H1 (cell line): ENCODE measurements at regions not wholly inside any gene's neighbourhood (a gene's known extent, or its start where the extent isn't known, plus 50 kb on each side); places are given as distances from the start of the nearest gene placed in this dataset.

Source experiments
- CTCF ChIA-PET: fragments of 300-600 bp; sonication (Branson Sonifier 250); formaldehyde crosslinking; loops from one replicate; lab custom pipeline; 2021; ENCODE audit not compliant: partially characterized antibody; lab: Charles Lee
- POLR2A ChIA-PET: fragments of 300-600 bp; sonication (Branson Sonifier 250); formaldehyde crosslinking; loops from one replicate; lab custom pipeline; 2021; ENCODE audit warnings: inconsistent platforms; ENCODE audit not compliant: partially characterized antibody; lab: Charles Lee
- DNase-seq, 2 experiments: peaks; one replicate each; pipeline versions ENCODE4 v3.0.0 to v3.0.0-alpha.2; 2010 to 2022; ENCODE audit warnings: low spot score in 2 of 2, low read depth in 1 of 2, mixed read lengths in 1 of 2
- FAIRE-seq: peaks from 2 replicates; lab custom pipeline; 2011; peaks lifted over from hg19 to GRCh38; lab: Jason Lieb, UNC
- H2AFZ ChIP-seq: 2 replicates; pipeline ENCODE4 v1.8.1; 2012; ENCODE audit warnings: low read length, inconsistent platforms
- H2AK5ac ChIP-seq: 2 replicates; pipeline ENCODE4 v1.6.1; 2013; ENCODE audit warnings: low read depth, low read length
- H2BK120ac ChIP-seq: replicated peaks from 2 replicates; pipeline ENCODE3; 2013; ENCODE audit warnings: low read depth, low read length, inconsistent platforms
- H2BK12ac ChIP-seq: 2 replicates; pipeline ENCODE4 v1.6.1; 2013; ENCODE audit warnings: low read depth, low read length
- H2BK15ac ChIP-seq: 2 replicates; pipeline ENCODE4 v1.6.1; 2013; ENCODE audit warnings: low read length
- H2BK20ac ChIP-seq: 2 replicates; pipeline ENCODE4 v1.6.1; 2013; ENCODE audit warnings: low read length
- H2BK5ac ChIP-seq: 2 replicates; pipeline ENCODE4 v1.6.1; 2013; ENCODE audit warnings: low read depth, low read length
- H3K14ac ChIP-seq: 2 replicates; pipeline ENCODE4 v1.6.1; 2013; ENCODE audit warnings: inconsistent platforms; ENCODE audit not compliant: insufficient read length
- H3K18ac ChIP-seq: 2 replicates; pipeline ENCODE4 v1.6.1; 2013; ENCODE audit warnings: low read length; ENCODE audit errors: extremely low read depth
- H3K23ac ChIP-seq: 2 replicates; pipeline ENCODE4 v1.6.1; 2013; ENCODE audit warnings: inconsistent platforms; ENCODE audit not compliant: insufficient read length
- H3K23me2 ChIP-seq: 2 replicates; pipeline ENCODE4 v1.6.1; 2013; ENCODE audit warnings: low read depth, low read length
- H3K27ac ChIP-seq: 2 replicates; pipeline ENCODE4 v1.6.1; 2011; ENCODE audit warnings: low read depth, low read length, inconsistent platforms
- H3K27me3 ChIP-seq, 4 experiments: replicated peaks in 1 of 4; 1 replicate in 1 of 4; 2 replicates in 3 of 4; pipeline versions ENCODE4 v1.6.1 to v1.8.1; 2011 to 2013; ENCODE audit warnings: low read length in 3 of 4, mild to moderate bottlenecking in 3 of 4, inconsistent platforms in 2 of 4, mixed read lengths in 2 of 4, moderate library complexity in 1 of 4; ENCODE audit not compliant: control insufficient read depth in 3 of 4, insufficient read depth in 3 of 4; ENCODE audit errors: extremely low read depth in 1 of 4
- H3K36me3 ChIP-seq, 4 experiments: 2 replicates each; pipeline versions ENCODE4 v1.6.1 to v1.8.1; 2011 to 2013; ENCODE audit warnings: mild to moderate bottlenecking in 4 of 4, low read length in 3 of 4, moderate library complexity in 2 of 4, control low read depth in 1 of 4, inconsistent platforms in 1 of 4; ENCODE audit not compliant: insufficient read depth in 4 of 4, control insufficient read depth in 2 of 4
- H3K4ac ChIP-seq: replicated peaks from 2 replicates; pipeline ENCODE3; 2013; ENCODE audit warnings: low read length, low read depth, mixed read lengths, inconsistent platforms; ENCODE audit not compliant: insufficient read length
- H3K4me1 ChIP-seq, 4 experiments: replicated peaks in 1 of 4; 1 replicate in 1 of 4; 2 replicates in 3 of 4; pipeline versions ENCODE4 v1.6.1 to v1.8.1; 2011 to 2013; ENCODE audit warnings: low read length in 3 of 4, inconsistent platforms in 2 of 4, mixed read lengths in 1 of 4; ENCODE audit not compliant: insufficient read depth in 4 of 4, control insufficient read depth in 3 of 4
- H3K4me2 ChIP-seq, 2 experiments: 2 replicates each; pipeline versions ENCODE4 v1.6.1 to v1.8.1; 2011 to 2013; ENCODE audit warnings: low read depth in 2 of 2, low read length in 2 of 2, control low read depth in 1 of 2, inconsistent platforms in 1 of 2, mild to moderate bottlenecking in 1 of 2; ENCODE audit not compliant: insufficient read depth in 1 of 2
- H3K4me3 ChIP-seq, 4 experiments: fragments of 200-600, 300-600 bp in 1 of 4; sonication (generic), shearing (Covaris generic), sonication (Bioruptor Twin) in 1 of 4; 2 replicates each; pipeline versions ENCODE4 v1.5.1 to v1.8.1; 2011 to 2016; ENCODE audit warnings: low read length in 4 of 4, low read depth in 3 of 4, control low read depth in 2 of 4, inconsistent platforms in 2 of 4, mild to moderate bottlenecking in 2 of 4, mixed read lengths in 1 of 4, moderate library complexity in 1 of 4; ENCODE audit not compliant: insufficient read depth in 2 of 4; ENCODE audit errors: extremely low read depth in 1 of 4
- H3K56ac ChIP-seq: replicated peaks from 2 replicates; pipeline ENCODE3; 2013; ENCODE audit warnings: low read depth, mild to moderate bottlenecking, mixed read lengths, low read length, inconsistent platforms; ENCODE audit not compliant: insufficient read length
- H3K79me1 ChIP-seq: 2 replicates; pipeline ENCODE4 v1.6.1; 2013; ENCODE audit warnings: low read depth, low read length, control low read depth
- H3K79me2 ChIP-seq, 2 experiments: 2 replicates each; pipeline versions ENCODE4 v1.6.1 to v1.8.1; 2012 to 2013; ENCODE audit warnings: low read length in 2 of 2, mild to moderate bottlenecking in 2 of 2, inconsistent platforms in 1 of 2; ENCODE audit not compliant: insufficient read depth in 2 of 2, control insufficient read depth in 1 of 2
- H3K9ac ChIP-seq, 4 experiments: replicated peaks in 1 of 4; 1 replicate in 1 of 4; 2 replicates in 3 of 4; pipeline versions ENCODE4 v1.6.1 to v1.8.1; 2011 to 2013; ENCODE audit warnings: low read depth in 3 of 4, low read length in 3 of 4, control low read depth in 2 of 4, mild to moderate bottlenecking in 2 of 4, moderate library complexity in 2 of 4, inconsistent platforms in 1 of 4; ENCODE audit errors: extremely low read depth in 1 of 4
- H3K9me3 ChIP-seq, 2 experiments: 2 replicates each; pipeline versions ENCODE4 v1.6.1 to v1.8.1; 2012 to 2013; ENCODE audit warnings: mild to moderate bottlenecking in 2 of 2, moderate library complexity in 2 of 2, control low read depth in 1 of 2, inconsistent platforms in 1 of 2, low read depth in 1 of 2, low read length in 1 of 2, mixed read lengths in 1 of 2; ENCODE audit not compliant: insufficient read depth in 2 of 2
- H4K20me1 ChIP-seq, 2 experiments: replicated peaks in 1 of 2; 2 replicates each; pipeline versions ENCODE3 to v1.8.1; 2011 to 2013; ENCODE audit warnings: inconsistent platforms in 2 of 2, low read length in 2 of 2, mild to moderate bottlenecking in 1 of 2; ENCODE audit not compliant: insufficient read depth in 2 of 2, control insufficient read depth in 1 of 2
- H4K5ac ChIP-seq: 2 replicates; pipeline ENCODE4 v1.6.1; 2013; ENCODE audit warnings: low read length, low read depth, mixed read lengths, inconsistent platforms; ENCODE audit not compliant: insufficient read length
- H4K8ac ChIP-seq: 2 replicates; pipeline ENCODE4 v1.8.0; 2013; ENCODE audit warnings: mild to moderate bottlenecking, moderate library complexity, low read length, inconsistent platforms; ENCODE audit not compliant: insufficient read depth; ENCODE audit errors: extremely low read depth
- H4K91ac ChIP-seq: replicated peaks from 2 replicates; pipeline ENCODE3; 2013; ENCODE audit warnings: low read length, mixed read lengths, inconsistent platforms; ENCODE audit not compliant: insufficient read length
- KDM1A ChIP-seq: fragments of 200-600, 300-600 bp; sonication (generic); IDR thresholded peaks from 2 replicates; pipeline ENCODE4 v1.7.1; 2016; ENCODE audit warnings: mild to moderate bottlenecking, low read length, borderline replicate concordance
- KDM4A ChIP-seq: IDR thresholded peaks from one replicate; pipeline ENCODE4 v1.7.1; 2012; ENCODE audit warnings: low read depth, mild to moderate bottlenecking, moderate library complexity, low read length, inconsistent platforms; ENCODE audit not compliant: severe bottlenecking
- POU5F1 ChIP-seq: IDR thresholded peaks from 2 replicates; pipeline ENCODE4 v1.6.1; 2011; ENCODE audit warnings: low read depth, mild to moderate bottlenecking, low read length, moderate library complexity
- RBBP5 ChIP-seq: IDR thresholded peaks from 2 replicates; pipeline ENCODE4 v1.7.1; 2012; ENCODE audit warnings: low read depth, mild to moderate bottlenecking, inconsistent platforms, low read length, moderate library complexity, borderline replicate concordance
- TAF7 ChIP-seq: optimal IDR thresholded peaks from 2 replicates; pipeline ENCODE3; 2011; ENCODE audit warnings: low read depth, mild to moderate bottlenecking, inconsistent platforms, low read length, moderate library complexity, borderline replicate concordance
- WGBS, 2 experiments: shearing (Covaris generic) in 1 of 2; methylation state at CpG; one replicate each; pipeline versions ENCODE4 v1.1.6 to v1.1.7; 2013 to 2015; ENCODE audit warnings: low lambda C conversion rate in 2 of 2, mixed read lengths in 2 of 2, inconsistent platforms in 1 of 2, low coverage in 1 of 2, missing lambda C conversion rate in 1 of 2; ENCODE audit not compliant: insufficient replicate concordance in 2 of 2, insufficient coverage in 1 of 2, insufficient read length in 1 of 2; ENCODE audit errors: extremely low coverage in 1 of 2, missing lambda C conversion rate in 1 of 2; 5-methylcytosine and 5-hydroxymethylcytosine counted together
- TF ChIP-seq, protein P1 (sequence below): IDR thresholded peaks from 2 replicates; pipeline ENCODE4 v1.6.1; 2011; ENCODE audit warnings: low read length, improper control_type of control experiment

DNA sequence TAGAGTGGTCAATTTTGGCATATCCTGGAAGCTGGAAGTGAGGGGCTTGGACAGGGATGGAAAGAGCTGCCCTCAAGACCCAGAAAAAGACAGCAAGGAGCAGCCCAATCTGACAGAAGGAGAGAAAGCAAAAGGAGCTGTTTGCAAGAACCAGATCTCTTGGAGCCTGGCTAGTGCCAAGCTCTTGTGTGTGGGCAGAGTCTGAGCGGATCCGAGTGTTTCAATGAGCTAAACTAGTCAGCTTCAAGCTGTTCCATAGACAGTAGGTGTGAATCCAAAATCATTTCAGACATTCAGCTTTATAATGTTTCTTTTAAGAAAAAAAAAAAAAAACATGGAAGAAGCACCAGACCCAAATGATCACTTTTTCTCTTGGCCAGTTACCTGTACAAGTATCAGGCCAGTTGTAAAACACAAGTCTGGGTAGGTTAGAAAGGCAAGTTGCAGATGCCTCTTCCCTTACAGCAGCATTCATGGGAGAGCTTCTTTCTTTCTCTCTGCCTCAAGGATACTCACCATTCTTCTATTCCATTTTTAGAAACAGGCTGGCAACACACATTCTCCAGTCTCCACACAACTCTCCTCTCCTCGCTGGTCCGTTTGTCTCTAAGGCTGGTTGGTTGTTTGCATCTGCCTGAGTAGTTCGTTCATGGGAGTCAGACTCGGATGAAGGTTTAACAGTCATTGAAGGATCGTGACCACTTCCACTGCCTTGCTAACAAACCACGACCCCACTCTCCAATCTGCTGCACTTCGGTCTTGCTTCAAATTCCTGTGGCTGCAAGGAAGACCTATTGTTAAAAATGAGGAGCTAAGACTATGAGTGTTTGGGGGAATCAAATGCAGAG is 105.2 kb upstream of the GATB start:
- H4K5ac ChIP-seq: no peak overlapping the region
- no peak overlapping the region for H3K4me2 ChIP-seq
- no peaks in the 10 kb centered on the region for H3K79me2 ChIP-seq
- H3K4me1 ChIP-seq: peaks cover 0 to 2% (median 0%) of the 10 kb centered on the region in 4 experiments; a peak in 1 of 7 replicates
- DNase-seq (no peak), FAIRE-seq (no peak)
- H3K9ac ChIP-seq: no peak overlapping the region
- WGBS, 2 experiments: 89% methylated on average over 9 of the region's 9 CpGs; no CpG with 5 or more reads in 1 of the 2 experiments
- 0 out of 2 replicates have a peak overlapping the region, but pooled peaks have one; percentile 64 for H2BK12ac ChIP-seq
- H3K27ac ChIP-seq: no peak overlapping the region
- H2BK15ac ChIP-seq: no peak overlapping the region
- no peak overlapping the region for H3K18ac ChIP-seq
- ChIA-PET CTCF (interaction anchor here (1.0 to 1.6 kb wide), 3 partner anchors 13 to 64 kb away, joined by 4 to 5 read pairs (median 5); no protein-coding TSS in a partner anchor), POLR2A (interaction anchor here (0.6 to 1.2 kb wide), 4 partner anchors 90 to 761 kb away, joined by 3 read pairs; no protein-coding TSS in a partner anchor)
- H2AFZ ChIP-seq: no peak overlapping the region
- no peaks in the 10 kb centered on the region for H3K79me1 ChIP-seq
- no peak overlapping the region for H4K91ac ChIP-seq
- H3K4me3 ChIP-seq: no peak overlapping the region
- no peak overlapping the region for H4K8ac ChIP-seq
- H2BK20ac ChIP-seq: 0 out of 2 replicates have a peak overlapping the region, but pooled peaks have one; percentile 21
- H3K14ac ChIP-seq: no peak overlapping the region
- H3K4ac ChIP-seq: no peak overlapping the region
- no peaks in the 10 kb centered on the region for H4K20me1 ChIP-seq
- no peaks in the 10 kb centered on the region for H3K36me3 ChIP-seq
- H2BK120ac ChIP-seq: no peak overlapping the region
- no peak overlapping the region for H2BK5ac ChIP-seq
- no peak overlapping the region for H2AK5ac ChIP-seq
- H3K27me3 ChIP-seq: no peaks in the 10 kb centered on the region
- no peaks in the 10 kb centered on the region for H3K23me2 ChIP-seq
- H3K9me3 ChIP-seq: peaks cover 0 to 5% of the 10 kb centered on the region in 2 experiments; a peak in 1 of 4 replicates
- no peak overlapping the region for H3K56ac ChIP-seq
- no peak overlapping the region for H3K23ac ChIP-seq
- TF ChIP-seq TAF7 (no peak), KDM4A (no peak), RBBP5 (no peak), KDM1A (no peak), POU5F1 (no peak)
- TF ChIP-seq, protein P1, sequence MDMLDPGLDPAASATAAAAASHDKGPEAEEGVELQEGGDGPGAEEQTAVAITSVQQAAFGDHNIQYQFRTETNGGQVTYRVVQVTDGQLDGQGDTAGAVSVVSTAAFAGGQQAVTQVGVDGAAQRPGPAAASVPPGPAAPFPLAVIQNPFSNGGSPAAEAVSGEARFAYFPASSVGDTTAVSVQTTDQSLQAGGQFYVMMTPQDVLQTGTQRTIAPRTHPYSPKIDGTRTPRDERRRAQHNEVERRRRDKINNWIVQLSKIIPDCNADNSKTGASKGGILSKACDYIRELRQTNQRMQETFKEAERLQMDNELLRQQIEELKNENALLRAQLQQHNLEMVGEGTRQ: no peak
